ENCODE measurements at regions not wholly inside any gene's neighbourhood (a gene's known extent, or its start where the extent isn't known, plus 50 kb on each side); places are given as distances from the start of the nearest gene placed in this dataset.

- Histone ChIP-seq H3K9me3 (ENCODE audit: control insufficient read depth, low read length) (no peaks in the 10 kb centered on the region), H3K4me3 (ENCODE audit: low read depth, low read length) (no peak overlapping the region), H3K4me1 (no peaks in the 10 kb centered on the region), H3K9ac (no peak overlapping the region), H3K79me2 (no peaks in the 10 kb centered on the region), H3K27me3 (ENCODE audit: control insufficient read depth, insufficient read depth, low read length) (no peaks in the 10 kb centered on the region), H3K4me2 (ENCODE audit: low read length) (no peak overlapping the region), H3K27ac (no peak overlapping the region), H3K36me3 (ENCODE audit: control insufficient read depth, insufficient read depth, low read length) (no peaks in the 10 kb centered on the region), H2AFZ (no peak overlapping the region)
- TF ChIP-seq, protein P1, sequence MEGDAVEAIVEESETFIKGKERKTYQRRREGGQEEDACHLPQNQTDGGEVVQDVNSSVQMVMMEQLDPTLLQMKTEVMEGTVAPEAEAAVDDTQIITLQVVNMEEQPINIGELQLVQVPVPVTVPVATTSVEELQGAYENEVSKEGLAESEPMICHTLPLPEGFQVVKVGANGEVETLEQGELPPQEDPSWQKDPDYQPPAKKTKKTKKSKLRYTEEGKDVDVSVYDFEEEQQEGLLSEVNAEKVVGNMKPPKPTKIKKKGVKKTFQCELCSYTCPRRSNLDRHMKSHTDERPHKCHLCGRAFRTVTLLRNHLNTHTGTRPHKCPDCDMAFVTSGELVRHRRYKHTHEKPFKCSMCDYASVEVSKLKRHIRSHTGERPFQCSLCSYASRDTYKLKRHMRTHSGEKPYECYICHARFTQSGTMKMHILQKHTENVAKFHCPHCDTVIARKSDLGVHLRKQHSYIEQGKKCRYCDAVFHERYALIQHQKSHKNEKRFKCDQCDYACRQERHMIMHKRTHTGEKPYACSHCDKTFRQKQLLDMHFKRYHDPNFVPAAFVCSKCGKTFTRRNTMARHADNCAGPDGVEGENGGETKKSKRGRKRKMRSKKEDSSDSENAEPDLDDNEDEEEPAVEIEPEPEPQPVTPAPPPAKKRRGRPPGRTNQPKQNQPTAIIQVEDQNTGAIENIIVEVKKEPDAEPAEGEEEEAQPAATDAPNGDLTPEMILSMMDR (IDR thresholded peaks at IDR 0.05), result no peak
Measured at GRCh38 chr10:117926491-117926890, 120.2 kb downstream of the RAB11FIP2 start.

DNA sequence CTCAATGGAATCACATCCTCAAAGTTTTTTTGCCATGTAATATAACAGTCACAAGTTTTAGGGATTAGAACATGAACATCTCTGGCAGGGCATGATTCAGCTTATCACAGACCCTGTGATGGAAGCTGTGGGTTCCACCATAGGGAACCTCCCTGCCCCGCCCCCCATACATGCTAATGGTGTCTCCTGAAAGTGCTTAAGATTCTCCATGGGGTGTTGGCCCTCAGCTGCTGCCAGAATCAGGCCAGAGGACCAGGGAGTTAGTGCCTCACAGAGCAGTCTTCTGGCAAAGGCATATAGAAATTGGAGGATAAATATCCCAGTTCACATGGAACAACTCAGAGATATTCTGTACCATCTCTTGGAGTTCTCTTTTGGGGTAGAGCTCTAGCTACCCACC is 119.4 kb downstream of the RAB11FIP2 start:
- H3K27ac ChIP-seq, result no peak overlapping the region
- no peaks in the 10 kb centered on the region for H3K27me3 ChIP-seq (ENCODE audit: control insufficient read depth, insufficient read depth, low read length)
- no peak overlapping the region for H3K4me3 ChIP-seq (ENCODE audit: low read depth, low read length)
- no peaks in the 10 kb centered on the region for H3K79me2 ChIP-seq
- no peak overlapping the region for H3K4me2 ChIP-seq (ENCODE audit: low read length)
- H3K9me3 ChIP-seq (ENCODE audit: control insufficient read depth, low read length), result no peaks in the 10 kb centered on the region
- H2AFZ ChIP-seq, result no peak overlapping the region
- no peaks in the 10 kb centered on the region for H3K4me1 ChIP-seq
- TF ChIP-seq, protein P1 (IDR thresholded peaks at IDR 0.05), result no peak
- H3K36me3 ChIP-seq (ENCODE audit: control insufficient read depth, insufficient read depth, low read length), result no peaks in the 10 kb centered on the region
- H3K9ac ChIP-seq, result no peak overlapping the region

DNA sequence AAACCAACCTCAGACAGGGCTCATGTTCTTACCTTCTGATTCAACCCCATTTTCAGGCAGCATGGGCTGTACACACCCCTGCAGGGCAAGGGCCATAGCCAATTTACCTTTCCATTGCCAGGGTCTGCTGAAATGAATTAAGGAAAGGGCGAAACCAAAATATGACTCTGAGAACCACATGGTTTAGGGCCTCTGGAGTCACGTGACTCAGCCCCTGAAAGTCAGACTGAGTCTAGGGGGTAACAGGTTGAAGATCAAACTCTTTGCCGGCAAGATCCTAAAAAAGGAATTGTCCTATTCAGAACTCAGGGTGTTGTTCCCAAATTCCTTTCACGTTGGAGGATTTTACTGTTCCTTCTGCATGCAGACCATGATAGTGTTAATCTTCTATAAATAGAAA is 118.9 kb downstream of the RAB11FIP2 start:
- no peak overlapping the region for H3K27ac ChIP-seq
- no peaks in the 10 kb centered on the region for H3K36me3 ChIP-seq (ENCODE audit: control insufficient read depth, insufficient read depth, low read length)
- TF ChIP-seq, protein P1 (IDR thresholded peaks at IDR 0.05), result no peak
- H3K9me3 ChIP-seq (ENCODE audit: control insufficient read depth, low read length), result no peaks in the 10 kb centered on the region
- no peaks in the 10 kb centered on the region for H3K27me3 ChIP-seq (ENCODE audit: control insufficient read depth, insufficient read depth, low read length)
- no peaks in the 10 kb centered on the region for H3K79me2 ChIP-seq
- no peaks in the 10 kb centered on the region for H3K4me1 ChIP-seq
- no peak overlapping the region for H3K4me2 ChIP-seq (ENCODE audit: low read length)
- no peak overlapping the region for H3K9ac ChIP-seq
- no peak overlapping the region for H2AFZ ChIP-seq
- no peak overlapping the region for H3K4me3 ChIP-seq (ENCODE audit: low read depth, low read length)

GRCh38 chr10:117928281-117928680 is 118.5 kb downstream of the RAB11FIP2 start:
- TF ChIP-seq, protein P1 (IDR thresholded peaks at IDR 0.05), result no peak
- H3K4me2 ChIP-seq (ENCODE audit: low read length), result no peak overlapping the region
- H3K9ac ChIP-seq, result no peak overlapping the region
- no peaks in the 10 kb centered on the region for H3K79me2 ChIP-seq
- H3K4me1 ChIP-seq, result no peaks in the 10 kb centered on the region
- no peaks in the 10 kb centered on the region for H3K27me3 ChIP-seq (ENCODE audit: control insufficient read depth, insufficient read depth, low read length)
- no peaks in the 10 kb centered on the region for H3K36me3 ChIP-seq (ENCODE audit: control insufficient read depth, insufficient read depth, low read length)
- H3K27ac ChIP-seq, result no peak overlapping the region
- no peak overlapping the region for H2AFZ ChIP-seq
- H3K9me3 ChIP-seq (ENCODE audit: control insufficient read depth, low read length), result no peaks in the 10 kb centered on the region
- no peak overlapping the region for H3K4me3 ChIP-seq (ENCODE audit: low read depth, low read length)

DNA sequence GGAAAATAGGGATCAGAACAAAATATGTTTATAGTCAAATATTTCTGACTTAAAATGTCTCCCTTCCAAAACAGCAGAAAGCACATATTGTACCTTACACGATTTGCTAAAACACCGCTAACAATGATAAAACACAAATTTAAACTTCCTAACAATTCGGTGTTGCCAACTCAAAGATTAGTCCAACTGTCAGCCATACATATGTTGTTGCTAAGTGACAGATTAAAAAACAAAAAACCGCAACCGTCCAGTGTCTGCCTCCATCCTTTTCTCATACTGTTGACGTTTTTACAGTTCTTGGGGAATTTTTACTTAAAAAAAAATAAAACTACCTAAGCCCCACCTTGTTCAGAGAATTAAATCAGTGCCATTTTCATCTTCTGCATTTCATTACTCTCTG is 118.0 kb downstream of the RAB11FIP2 start:
- Histone ChIP-seq H3K4me3 (ENCODE audit: low read depth, low read length) (no peak overlapping the region), H3K4me2 (ENCODE audit: low read length) (no peak overlapping the region), H3K9me3 (ENCODE audit: control insufficient read depth, low read length) (no peaks in the 10 kb centered on the region), H3K27ac (no peak overlapping the region), H3K4me1 (no peaks in the 10 kb centered on the region), H3K79me2 (no peaks in the 10 kb centered on the region), H2AFZ (no peak overlapping the region), H3K9ac (no peak overlapping the region), H3K36me3 (ENCODE audit: control insufficient read depth, insufficient read depth, low read length) (no peaks in the 10 kb centered on the region), H3K27me3 (ENCODE audit: control insufficient read depth, insufficient read depth, low read length) (no peaks in the 10 kb centered on the region)
- TF ChIP-seq, protein P1 (IDR thresholded peaks at IDR 0.05), result no peak

Measured in parathyroid adenoma (tissue), 2 donors.